IMR-90 (cell line): ENCODE measurements at regions not wholly inside any gene's neighbourhood (a gene's known extent, or its start where the extent isn't known, plus 50 kb on each side); places are given as distances from the start of the nearest gene placed in this dataset.

Experiments used
- ATAC-seq: fragments of 200-7000 bp; cut with Tn5 transposase; 2 replicates; pipeline ENCODE4 v1.9.1; 2020; ENCODE audit warnings: low read depth, mild to moderate bottlenecking, moderate library complexity
- BruUV-seq: library from RNA; stranded (reverse); fragments of 400-500 nt; replicated peaks from 2 replicates; lab custom pipeline; 2021; lab: Mats Ljungman, UMichigan
- CTCF ChIA-PET: fragments of 300-600 bp; formaldehyde crosslinking; extraction: SDS; loops from one replicate; lab custom pipeline; 2021; ENCODE audit warnings: antibody characterized with exemption; lab: Yijun Ruan, JAX
- POLR2A ChIA-PET: fragments of 300-600 bp; sonication (Branson Sonifier 250); formaldehyde crosslinking; loops from one replicate; lab custom pipeline; 2022; ENCODE audit warnings: antibody characterized with exemption; ENCODE audit not compliant: unreplicated experiment; lab: Charles Lee
- DNase-seq: peaks from one replicate; pipeline ENCODE4 v3.0.0; 2013
- H2AFZ ChIP-seq: replicated peaks from 2 replicates; pipeline ENCODE3; 2013; ENCODE audit warnings: low read length, mild to moderate bottlenecking; ENCODE audit not compliant: poor library complexity
- H2AK5ac ChIP-seq: 2 replicates; pipeline ENCODE4 v1.6.1; 2013; ENCODE audit warnings: low read depth, low read length, inconsistent platforms
- H2AK9ac ChIP-seq: replicated peaks from 2 replicates; pipeline ENCODE3; 2013; ENCODE audit warnings: mild to moderate bottlenecking, low read depth, low read length, moderate library complexity; ENCODE audit not compliant: poor library complexity
- H2BK120ac ChIP-seq: 2 replicates; pipeline ENCODE4 v1.6.1; 2013; ENCODE audit warnings: low read depth, low read length, inconsistent platforms
- H2BK15ac ChIP-seq: 3 replicates; pipeline ENCODE4 v1.6.1; 2013; ENCODE audit warnings: low read depth, low read length, inconsistent platforms
- H2BK20ac ChIP-seq: 2 replicates; pipeline ENCODE4 v1.6.1; 2013; ENCODE audit warnings: low read depth, mild to moderate bottlenecking, inconsistent platforms, low read length, moderate library complexity
- H2BK5ac ChIP-seq: 2 replicates; pipeline ENCODE4 v1.6.1; 2013; ENCODE audit warnings: mild to moderate bottlenecking, low read depth, low read length, inconsistent platforms; ENCODE audit not compliant: poor library complexity, severe bottlenecking
- H3K14ac ChIP-seq: replicated peaks from 2 replicates; pipeline ENCODE4 v1.6.1; 2013; ENCODE audit warnings: low read depth, low read length, inconsistent platforms
- H3K18ac ChIP-seq: 2 replicates; pipeline ENCODE4 v1.6.1; 2013; ENCODE audit warnings: low read depth, low read length, control low read depth
- H3K23ac ChIP-seq: 2 replicates; pipeline ENCODE4 v1.6.1; 2013; ENCODE audit warnings: low read depth, low read length, inconsistent platforms
- H3K27ac ChIP-seq: 2 replicates; pipeline ENCODE4 v1.5.1; 2013; ENCODE audit warnings: mild to moderate bottlenecking, control low read depth, low read length; ENCODE audit not compliant: insufficient read depth
- H3K27me3 ChIP-seq: 2 replicates; pipeline ENCODE4 v1.6.1; 2013; ENCODE audit warnings: low read length; ENCODE audit not compliant: control insufficient read depth, insufficient read depth
- H3K36me3 ChIP-seq: 2 replicates; pipeline ENCODE4 v1.6.1; 2013; ENCODE audit warnings: low read length, mixed read lengths; ENCODE audit not compliant: control insufficient read depth, insufficient read depth
- H3K4ac ChIP-seq: 2 replicates; pipeline ENCODE4 v1.6.1; 2013; ENCODE audit warnings: low read depth, low read length, inconsistent platforms
- H3K4me1 ChIP-seq: 2 replicates; pipeline ENCODE4 v1.6.1; 2013; ENCODE audit warnings: low read length, mixed read lengths; ENCODE audit not compliant: control insufficient read depth, insufficient read depth
- H3K4me2 ChIP-seq: 2 replicates; pipeline ENCODE4 v1.6.1; 2013; ENCODE audit warnings: low read depth, mild to moderate bottlenecking, control low read depth, low read length, moderate library complexity
- H3K4me3 ChIP-seq: 2 replicates; pipeline ENCODE4 v1.5.1; 2013; ENCODE audit warnings: low read depth, mild to moderate bottlenecking, control low read depth, low read length, moderate library complexity; ENCODE audit not compliant: insufficient read depth
- H3K56ac ChIP-seq: 2 replicates; pipeline ENCODE4 v1.6.1; 2013; ENCODE audit warnings: low read length, inconsistent platforms; ENCODE audit not compliant: insufficient read depth; ENCODE audit errors: extremely low read depth
- H3K79me1 ChIP-seq, 2 experiments: 2 replicates each; pipeline ENCODE4 v1.6.1; 2013; ENCODE audit warnings: low read length in 2 of 2, inconsistent platforms in 1 of 2, low read depth in 1 of 2
- H3K9ac ChIP-seq: 2 replicates; pipeline ENCODE4 v1.6.1; 2013; ENCODE audit warnings: low read depth, low read length, control low read depth
- H3K9me1 ChIP-seq: 2 replicates; pipeline ENCODE4 v1.6.1; 2013; ENCODE audit warnings: low read length, inconsistent platforms; ENCODE audit not compliant: insufficient read depth
- H3K9me3 ChIP-seq: 2 replicates; pipeline ENCODE4 v1.6.1; 2013; ENCODE audit warnings: low read length; ENCODE audit not compliant: control insufficient read depth, insufficient read depth
- H4K20me1 ChIP-seq: 2 replicates; pipeline ENCODE4 v1.6.1; 2013; ENCODE audit warnings: low read length, inconsistent platforms; ENCODE audit not compliant: insufficient read depth
- H4K5ac ChIP-seq: 2 replicates; pipeline ENCODE4 v1.6.1; 2013; ENCODE audit warnings: mild to moderate bottlenecking, low read depth, low read length, control low read depth
- H4K8ac ChIP-seq, 2 experiments: 2 replicates each; pipeline ENCODE4 v1.6.1; 2013; ENCODE audit warnings: low read depth in 2 of 2, low read length in 2 of 2, control low read depth in 1 of 2, inconsistent platforms in 1 of 2
- H4K91ac ChIP-seq: 2 replicates; pipeline ENCODE4 v1.6.1; 2013; ENCODE audit warnings: low read depth, low read length, inconsistent platforms; ENCODE audit not compliant: insufficient read depth
- BHLHE40 ChIP-seq: fragments of 150-350 bp; IDR thresholded peaks from 2 replicates; pipeline ENCODE4 v1.6.1; 2016; ENCODE audit warnings: mild to moderate bottlenecking, low read depth, low read length
- CEBPB ChIP-seq: IDR thresholded peaks from 2 replicates; pipeline ENCODE4 v1.6.1; 2012; ENCODE audit warnings: low read depth, low read length, improper control_type of control experiment
- CHD1 ChIP-seq: IDR thresholded peaks from 2 replicates; pipeline ENCODE4 v1.6.1; 2012; ENCODE audit warnings: low read depth, low read length, improper control_type of control experiment
- CTCF ChIP-seq: conservative IDR thresholded peaks from 2 replicates; pipeline ENCODE4 v1.5.1; 2012; ENCODE audit warnings: mild to moderate bottlenecking, low read depth, low read length, improper control_type of control experiment
- ELK1 ChIP-seq: fragments of 150-350 bp; IDR thresholded peaks from 2 replicates; pipeline ENCODE4 v1.6.1; 2016; ENCODE audit warnings: low read depth, mild to moderate bottlenecking, low read length, moderate library complexity, borderline replicate concordance
- FOS ChIP-seq: fragments of 150-350 bp; IDR thresholded peaks from 2 replicates; pipeline ENCODE4 v1.6.1; 2016; ENCODE audit warnings: low read depth, low read length
- MAFK ChIP-seq: IDR thresholded peaks from 2 replicates; pipeline ENCODE4 v1.6.1; 2012; ENCODE audit warnings: low read depth, low read length, improper control_type of control experiment
- MAZ ChIP-seq: IDR thresholded peaks from 2 replicates; pipeline ENCODE4 v1.6.1; 2012; ENCODE audit warnings: low read depth, mild to moderate bottlenecking, low read length, improper control_type of control experiment, moderate library complexity, borderline replicate concordance
- MXI1 ChIP-seq: IDR thresholded peaks from 2 replicates; pipeline ENCODE4 v1.6.1; 2012; ENCODE audit warnings: low read depth, mild to moderate bottlenecking, low read length, moderate library complexity, borderline replicate concordance
- NFE2L2 ChIP-seq: fragments of 150-350 bp; IDR thresholded peaks from 2 replicates; pipeline ENCODE4 v1.6.1; 2016; ENCODE audit warnings: low read depth, mild to moderate bottlenecking, low read length
- POLR2A ChIP-seq: IDR thresholded peaks from 2 replicates; pipeline ENCODE4 v1.6.1; 2012; ENCODE audit warnings: mild to moderate bottlenecking, low read depth, low read length
- RAD21 ChIP-seq: IDR thresholded peaks from 2 replicates; pipeline ENCODE4 v1.6.1; 2012; ENCODE audit warnings: low read length, improper control_type of control experiment
- RCOR1 ChIP-seq: IDR thresholded peaks from 2 replicates; pipeline ENCODE4 v1.6.1; 2012; ENCODE audit warnings: mild to moderate bottlenecking, low read length, improper control_type of control experiment; ENCODE audit not compliant: insufficient replicate concordance
- RFX5 ChIP-seq: IDR thresholded peaks from 2 replicates; pipeline ENCODE4 v1.8.0; 2012; ENCODE audit warnings: low read depth, mild to moderate bottlenecking, low read length, moderate library complexity
- SMC3 ChIP-seq: fragments of 150-350 bp; IDR thresholded peaks from 2 replicates; pipeline ENCODE4 v1.6.1; 2016; ENCODE audit warnings: low read depth, mild to moderate bottlenecking, antibody characterized with exemption, low read length, moderate library complexity
- USF2 ChIP-seq: fragments of 150-350 bp; IDR thresholded peaks from 2 replicates; pipeline ENCODE4 v1.6.1; 2017; ENCODE audit warnings: mild to moderate bottlenecking, antibody characterized with exemption, low read length, low read depth
- WGBS, 2 experiments: methylation state at CpG; one replicate each; pipeline versions ENCODE4 v1.1.5 to v1.1.7; 2013; ENCODE audit warnings: missing lambda C conversion rate in 2 of 2; ENCODE audit not compliant: insufficient read length in 1 of 2; ENCODE audit errors: extremely low coverage in 2 of 2; 5-methylcytosine and 5-hydroxymethylcytosine counted together
- dilution Hi-C: fragments of 300-500 bp; cut with HindIII; formaldehyde crosslinking; loops from one replicate; pipeline ENCODE4 v1.14.3; 2018; ENCODE audit warnings: low sequenced_read_pairs; ENCODE audit not compliant: unreplicated experiment
- in situ Hi-C: fragments of 300-500 bp; cut with MboI; formaldehyde crosslinking; loops from 3 replicates; pipeline ENCODE4 v1.14.3; 2019; ENCODE audit warnings: low sequenced_read_pairs, inconsistent platforms, mixed read lengths
- intact Hi-C: fragments of 100-400 bp; cut with micrococcal nuclease; formaldehyde crosslinking; loops from 2 replicates; pipeline ENCODE4 v1.10.0; 2022

- Histone ChIP-seq H3K4me3 (no peak overlapping the region), H3K23ac (no peak overlapping the region), H3K4me1 (no peaks in the 10 kb centered on the region), H4K20me1 (no peaks in the 10 kb centered on the region), H3K14ac (no peak overlapping the region), H2BK5ac (no peak overlapping the region), H3K36me3 (no peaks in the 10 kb centered on the region), H3K9me3 (no peaks in the 10 kb centered on the region), H4K5ac (no peak overlapping the region), H3K79me1 (no peaks in the 10 kb centered on the region), H2BK120ac (no peak overlapping the region; the same call in 1 of the 2 replicates), H3K56ac (no peak overlapping the region), H3K27me3 (no peaks in the 10 kb centered on the region), H2AK9ac (no peak overlapping the region), H2BK20ac (no peak overlapping the region), H4K8ac (no peak overlapping the region), H4K91ac (no peak overlapping the region), H3K27ac (no peak overlapping the region), H3K9me1 (no peaks in the 10 kb centered on the region), H3K18ac (peak overlapping the region; percentile 59), H2AFZ (no peak overlapping the region), H3K4me2 (no peak overlapping the region), H3K9ac (no peak overlapping the region), H2BK15ac (no peak overlapping the region), H2AK5ac (no peak overlapping the region), H3K4ac (no peak overlapping the region)
- intact Hi-C loops (no loop called here), in situ Hi-C loops (no loop called here), dilution Hi-C loops (no loop called here)
- WGBS, 2 experiments, result no CpG with 5 or more reads among the region's 4 CpGs
- BruUV-seq, result no TSS peak
- DNase-seq (no peak), ATAC-seq (no peak)
- no peak for TF ChIP-seq MXI1
- no peak for TF ChIP-seq SMC3
- no peak for TF ChIP-seq FOS
- TF ChIP-seq BHLHE40, result no peak
- TF ChIP-seq RFX5, result no peak
- no peak for TF ChIP-seq RAD21
- TF ChIP-seq POLR2A, result no peak
- no peak for TF ChIP-seq MAFK
- TF ChIP-seq MAZ, result no peak
- no peak for TF ChIP-seq CEBPB
- no peak for TF ChIP-seq USF2
- no peak for TF ChIP-seq ELK1
- TF ChIP-seq CTCF, result no peak
- TF ChIP-seq RCOR1, result no peak
- TF ChIP-seq CHD1, result no peak
- no peak for TF ChIP-seq NFE2L2
- CTCF ChIA-PET, result no interaction called here
- POLR2A ChIA-PET, result no interaction called here
These were observed 155.1 kb upstream of the TMEM229A start for GRCh38 chr7:124187962-124188361.
